ENCODE measurements at regions not wholly inside any gene's neighbourhood (a gene's known extent, or its start where the extent isn't known, plus 50 kb on each side); places are given as distances from the start of the nearest gene placed in this dataset.

GRCh38 chr16:51355875-51356274, 204.8 kb upstream of the SALL1 start:
- H3K9me3 ChIP-seq (ENCODE audit: control insufficient read depth in 1 of 2, low read length in 2 of 2), result no peaks in the 10 kb centered on the region
- no peak overlapping the region for H3K4me3 ChIP-seq (ENCODE audit: low read depth in 1 of 2, low read length in 2 of 2)

GRCh38 chr16:51355195-51355594, 204.1 kb upstream of the SALL1 start:
- H3K27ac ChIP-seq (ENCODE audit: low read length), result no peak overlapping the region
- H3K4me1 ChIP-seq (ENCODE audit: control insufficient read depth in 1 of 2, insufficient read depth in 2 of 2, low read length in 2 of 2), result peaks cover 0 to 5% of the 10 kb centered on the region in 2 donors
- no peaks in the 10 kb centered on the region for H3K9me3 ChIP-seq (ENCODE audit: control insufficient read depth in 1 of 2, low read length in 2 of 2)
- no peak overlapping the region for H3K4me3 ChIP-seq (ENCODE audit: low read depth in 1 of 2, low read length in 2 of 2)
- no peaks in the 10 kb centered on the region for H3K36me3 ChIP-seq (ENCODE audit: control insufficient read depth in 1 of 2, insufficient read depth in 2 of 2, low read length in 2 of 2)
- no peaks in the 10 kb centered on the region for H3K27me3 ChIP-seq (ENCODE audit: low read depth, low read length)

More at GRCh38 chr16:51355875-51356274, 204.8 kb upstream of the SALL1 start:
- H3K27ac ChIP-seq (ENCODE audit: low read length), result no peak overlapping the region
- H3K36me3 ChIP-seq (ENCODE audit: control insufficient read depth in 1 of 2, insufficient read depth in 2 of 2, low read length in 2 of 2), result no peaks in the 10 kb centered on the region
- H3K27me3 ChIP-seq (ENCODE audit: low read depth, low read length), result no peaks in the 10 kb centered on the region
- peaks cover 0 to 5% of the 10 kb centered on the region in 2 donors for H3K4me1 ChIP-seq (ENCODE audit: control insufficient read depth in 1 of 2, insufficient read depth in 2 of 2, low read length in 2 of 2)

DNA sequence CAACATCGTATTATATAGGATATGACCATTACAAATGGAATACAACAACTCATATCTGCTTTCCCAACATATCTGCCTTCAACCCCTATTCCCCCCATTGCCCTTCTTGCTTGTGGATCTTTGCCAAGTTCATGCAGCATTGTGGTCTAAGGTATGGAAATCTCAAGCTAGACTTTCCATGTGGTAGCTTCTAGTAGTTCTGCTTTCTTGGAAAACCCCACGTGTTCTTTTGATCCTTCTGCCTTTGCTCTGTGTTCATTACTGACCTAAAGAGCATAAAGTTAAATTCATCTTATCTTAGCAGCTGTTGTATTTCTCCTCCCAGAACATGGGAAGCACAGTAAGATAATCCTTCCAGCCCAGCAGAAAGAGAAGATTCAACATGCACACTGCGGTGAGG, 202.0 kb upstream of the SALL1 start:
- no peak overlapping the region for H3K27ac ChIP-seq (ENCODE audit: low read length)
- no peaks in the 10 kb centered on the region for H3K4me1 ChIP-seq (ENCODE audit: control insufficient read depth in 1 of 2, insufficient read depth in 2 of 2, low read length in 2 of 2)
- no peak overlapping the region for H3K4me3 ChIP-seq (ENCODE audit: low read depth in 1 of 2, low read length in 2 of 2)
- no peaks in the 10 kb centered on the region for H3K36me3 ChIP-seq (ENCODE audit: control insufficient read depth in 1 of 2, insufficient read depth in 2 of 2, low read length in 2 of 2)
- H3K9me3 ChIP-seq (ENCODE audit: control insufficient read depth in 1 of 2, low read length in 2 of 2), result no peaks in the 10 kb centered on the region
- no peaks in the 10 kb centered on the region for H3K27me3 ChIP-seq (ENCODE audit: low read depth, low read length)

GRCh38 chr16:51349626-51350025, 198.6 kb upstream of the SALL1 start:
- Histone ChIP-seq H3K4me1 (ENCODE audit: control insufficient read depth in 1 of 2, insufficient read depth in 2 of 2, low read length in 2 of 2) (no peaks in the 10 kb centered on the region), H3K27me3 (ENCODE audit: low read depth, low read length) (no peaks in the 10 kb centered on the region), H3K27ac (ENCODE audit: low read length) (no peak overlapping the region), H3K9me3 (ENCODE audit: control insufficient read depth in 1 of 2, low read length in 2 of 2) (no peaks in the 10 kb centered on the region), H3K4me3 (ENCODE audit: low read depth in 1 of 2, low read length in 2 of 2) (no peak overlapping the region), H3K36me3 (ENCODE audit: control insufficient read depth in 1 of 2, insufficient read depth in 2 of 2, low read length in 2 of 2) (no peaks in the 10 kb centered on the region)

GRCh38 chr16:51343411-51343810, 192.3 kb upstream of the SALL1 start:
- Histone ChIP-seq H3K4me3 (ENCODE audit: low read depth in 1 of 2, low read length in 2 of 2) (no peak overlapping the region), H3K9me3 (ENCODE audit: control insufficient read depth in 1 of 2, low read length in 2 of 2) (no peaks in the 10 kb centered on the region), H3K4me1 (ENCODE audit: control insufficient read depth in 1 of 2, insufficient read depth in 2 of 2, low read length in 2 of 2) (no peaks in the 10 kb centered on the region), H3K36me3 (ENCODE audit: control insufficient read depth in 1 of 2, insufficient read depth in 2 of 2, low read length in 2 of 2) (no peaks in the 10 kb centered on the region), H3K27ac (ENCODE audit: low read length) (no peak overlapping the region), H3K27me3 (ENCODE audit: low read depth, low read length) (no peaks in the 10 kb centered on the region)

- H3K4me1 ChIP-seq (ENCODE audit: control insufficient read depth in 1 of 2, insufficient read depth in 2 of 2, low read length in 2 of 2), result no peaks in the 10 kb centered on the region
- no peak overlapping the region for H3K27ac ChIP-seq (ENCODE audit: low read length)
These were observed 190.1 kb upstream of the SALL1 start for GRCh38 chr16:51341204-51341603.

DNA sequence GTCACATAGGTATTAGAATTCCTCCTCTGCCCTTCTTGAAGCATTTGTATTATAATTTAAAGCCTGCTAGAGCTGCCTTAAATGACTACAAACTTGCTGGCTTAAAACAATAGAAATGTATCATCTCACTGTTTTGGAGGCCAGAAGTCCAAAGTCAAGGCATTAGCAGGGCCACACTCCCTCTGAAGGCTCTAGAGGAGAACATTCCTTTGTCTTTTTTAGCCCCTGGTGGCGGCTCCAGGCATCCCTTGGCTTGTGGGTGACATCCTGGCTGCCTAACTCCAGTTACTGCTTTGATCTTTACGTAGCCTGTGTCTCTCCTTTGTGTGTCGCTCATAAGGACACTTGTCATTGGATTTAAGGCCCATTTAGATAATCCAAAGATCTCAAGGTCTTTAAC, 186.6 kb upstream of the SALL1 start:
- H3K27ac ChIP-seq (ENCODE audit: low read length), result no peak overlapping the region
- H3K4me1 ChIP-seq (ENCODE audit: control insufficient read depth in 1 of 2, insufficient read depth in 2 of 2, low read length in 2 of 2), result no peaks in the 10 kb centered on the region
- H3K9me3 ChIP-seq (ENCODE audit: control insufficient read depth in 1 of 2, low read length in 2 of 2), result no peaks in the 10 kb centered on the region
- no peaks in the 10 kb centered on the region for H3K36me3 ChIP-seq (ENCODE audit: control insufficient read depth in 1 of 2, insufficient read depth in 2 of 2, low read length in 2 of 2)
- H3K4me3 ChIP-seq (ENCODE audit: low read depth in 1 of 2, low read length in 2 of 2), result no peak overlapping the region
- no peaks in the 10 kb centered on the region for H3K27me3 ChIP-seq (ENCODE audit: low read depth, low read length)

More at GRCh38 chr16:51341204-51341603, 190.1 kb upstream of the SALL1 start:
- no peak overlapping the region for H3K4me3 ChIP-seq (ENCODE audit: low read depth in 1 of 2, low read length in 2 of 2)
- no peaks in the 10 kb centered on the region for H3K36me3 ChIP-seq (ENCODE audit: control insufficient read depth in 1 of 2, insufficient read depth in 2 of 2, low read length in 2 of 2)
- no peaks in the 10 kb centered on the region for H3K9me3 ChIP-seq (ENCODE audit: control insufficient read depth in 1 of 2, low read length in 2 of 2)
- H3K27me3 ChIP-seq (ENCODE audit: low read depth, low read length), result no peaks in the 10 kb centered on the region

DNA sequence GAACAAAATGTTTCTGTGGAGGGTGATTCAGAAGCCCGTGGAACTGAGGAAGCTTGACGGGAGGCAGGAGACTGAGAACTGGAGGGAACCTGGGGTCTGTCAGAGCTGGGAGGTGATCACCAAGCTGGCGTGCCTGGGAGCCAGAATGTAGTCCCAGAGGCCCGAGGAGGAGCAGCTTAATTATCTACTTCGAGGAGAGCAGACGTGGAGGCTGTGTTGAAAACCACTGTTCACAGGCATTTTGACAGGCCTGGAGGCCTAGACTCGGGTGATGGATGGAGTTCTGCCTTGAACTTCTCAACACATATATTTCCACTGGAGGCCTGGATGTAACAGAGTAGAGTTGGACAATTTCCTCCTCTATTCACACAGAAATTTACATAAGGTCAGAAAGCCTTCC, 177.7 kb upstream of the SALL1 start:
- Histone ChIP-seq H3K4me1 (ENCODE audit: control insufficient read depth in 1 of 2, insufficient read depth in 2 of 2, low read length in 2 of 2) (no peaks in the 10 kb centered on the region), H3K27ac (ENCODE audit: low read length) (no peak overlapping the region), H3K9me3 (ENCODE audit: control insufficient read depth in 1 of 2, low read length in 2 of 2) (no peaks in the 10 kb centered on the region), H3K27me3 (ENCODE audit: low read depth, low read length) (no peaks in the 10 kb centered on the region), H3K4me3 (ENCODE audit: low read depth in 1 of 2, low read length in 2 of 2) (no peak overlapping the region), H3K36me3 (ENCODE audit: control insufficient read depth in 1 of 2, insufficient read depth in 2 of 2, low read length in 2 of 2) (no peaks in the 10 kb centered on the region)

DNA sequence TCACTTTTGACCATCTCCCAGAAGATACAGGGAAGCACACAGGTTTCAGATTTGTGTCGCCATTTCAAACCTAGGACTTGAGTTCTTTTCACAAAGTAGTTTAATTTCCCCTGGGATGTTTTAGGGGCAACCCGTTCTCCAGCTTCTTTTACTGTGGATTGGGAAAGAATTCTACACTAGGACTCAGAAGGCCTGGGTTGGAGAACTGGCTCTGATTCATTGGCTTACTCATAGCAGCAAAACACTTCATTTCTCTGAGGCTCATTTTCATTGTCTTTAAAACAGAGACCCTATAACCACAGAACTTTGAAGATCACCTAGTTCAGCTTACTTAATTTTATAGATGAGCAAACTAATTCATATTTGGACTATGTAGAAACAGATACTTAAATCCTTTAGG, 175.9 kb upstream of the SALL1 start:
- H3K36me3 ChIP-seq (ENCODE audit: control insufficient read depth in 1 of 2, insufficient read depth in 2 of 2, low read length in 2 of 2), result no peaks in the 10 kb centered on the region
- H3K4me3 ChIP-seq (ENCODE audit: low read depth in 1 of 2, low read length in 2 of 2), result no peak overlapping the region
- no peaks in the 10 kb centered on the region for H3K9me3 ChIP-seq (ENCODE audit: control insufficient read depth in 1 of 2, low read length in 2 of 2)
- H3K4me1 ChIP-seq (ENCODE audit: control insufficient read depth in 1 of 2, insufficient read depth in 2 of 2, low read length in 2 of 2), result no peaks in the 10 kb centered on the region
- no peak overlapping the region for H3K27ac ChIP-seq (ENCODE audit: low read length)
- H3K27me3 ChIP-seq (ENCODE audit: low read depth, low read length), result no peaks in the 10 kb centered on the region

DNA sequence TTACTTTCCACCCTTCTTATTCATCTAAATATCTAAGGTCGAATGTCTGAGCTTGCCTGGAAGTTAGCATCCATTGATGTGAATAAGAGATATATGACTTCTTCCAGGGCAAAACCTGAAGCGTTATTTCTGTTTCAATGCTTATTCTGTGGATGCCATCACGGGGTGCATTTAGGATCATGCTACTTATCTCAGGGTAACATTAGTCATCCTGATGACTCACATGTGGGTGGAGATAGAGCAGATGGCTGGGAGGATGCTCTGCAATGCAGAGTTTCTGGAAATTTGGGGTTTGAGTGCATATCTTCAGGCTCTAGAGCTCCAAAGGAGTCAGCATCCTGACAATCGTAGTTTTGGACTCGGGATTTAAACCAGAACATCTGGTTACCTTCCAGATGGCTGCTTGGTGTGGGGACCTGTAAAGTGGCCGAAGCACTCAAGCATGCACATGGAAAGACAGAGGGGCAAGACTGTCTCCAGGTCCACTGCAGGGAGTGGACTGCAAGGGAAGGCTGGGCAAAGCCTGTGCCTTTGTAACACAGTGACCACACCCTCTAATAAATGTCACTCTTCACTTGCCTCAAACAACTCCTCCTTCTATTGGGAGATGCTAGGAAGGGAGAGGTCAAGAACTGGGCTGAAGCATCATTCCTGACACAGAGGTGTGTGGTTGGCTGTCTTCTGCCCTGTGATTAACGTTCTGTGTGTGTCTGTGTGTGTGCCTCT, 175.2 kb upstream of the SALL1 start:
- Histone ChIP-seq H3K9me3 (ENCODE audit: control insufficient read depth in 1 of 2, low read length in 2 of 2) (no peaks in the 10 kb centered on the region), H3K4me3 (ENCODE audit: low read depth in 1 of 2, low read length in 2 of 2) (no peak overlapping the region), H3K4me1 (ENCODE audit: control insufficient read depth in 1 of 2, insufficient read depth in 2 of 2, low read length in 2 of 2) (no peaks in the 10 kb centered on the region), H3K27ac (ENCODE audit: low read length) (no peak overlapping the region), H3K27me3 (ENCODE audit: low read depth, low read length) (no peaks in the 10 kb centered on the region), H3K36me3 (ENCODE audit: control insufficient read depth in 1 of 2, insufficient read depth in 2 of 2, low read length in 2 of 2) (no peaks in the 10 kb centered on the region)

DNA sequence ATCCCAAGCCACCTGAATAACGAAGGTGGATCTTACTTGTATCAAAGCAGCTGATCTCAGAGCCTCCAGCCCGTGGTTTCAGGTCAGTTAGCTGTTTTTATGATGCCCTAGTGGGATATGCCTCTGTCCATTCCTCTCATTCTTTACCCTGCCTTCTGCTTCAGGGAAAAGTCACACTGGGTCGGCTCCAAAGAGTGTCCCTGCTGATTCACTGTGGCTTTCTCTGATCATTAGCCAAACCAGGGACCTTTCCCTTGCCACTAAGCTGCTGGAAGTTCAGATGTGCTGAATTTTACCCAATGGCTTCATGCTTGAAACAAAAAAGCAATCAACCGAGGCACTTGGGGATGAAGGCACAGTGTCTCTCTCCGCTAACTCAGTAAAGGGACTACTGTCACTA, 170.2 kb upstream of the SALL1 start:
- Histone ChIP-seq H3K4me3 (ENCODE audit: low read depth in 1 of 2, low read length in 2 of 2) (no peak overlapping the region), H3K4me1 (ENCODE audit: control insufficient read depth in 1 of 2, insufficient read depth in 2 of 2, low read length in 2 of 2) (no peaks in the 10 kb centered on the region), H3K9me3 (ENCODE audit: control insufficient read depth in 1 of 2, low read length in 2 of 2) (no peaks in the 10 kb centered on the region), H3K27me3 (ENCODE audit: low read depth, low read length) (no peaks in the 10 kb centered on the region), H3K36me3 (ENCODE audit: control insufficient read depth in 1 of 2, insufficient read depth in 2 of 2, low read length in 2 of 2) (no peaks in the 10 kb centered on the region), H3K27ac (ENCODE audit: low read length) (no peak overlapping the region)

GRCh38 chr16:51317575-51317974, 166.5 kb upstream of the SALL1 start:
- Histone ChIP-seq H3K36me3 (ENCODE audit: control insufficient read depth in 1 of 2, insufficient read depth in 2 of 2, low read length in 2 of 2) (no peaks in the 10 kb centered on the region), H3K9me3 (ENCODE audit: control insufficient read depth in 1 of 2, low read length in 2 of 2) (no peaks in the 10 kb centered on the region), H3K27ac (ENCODE audit: low read length) (no peak overlapping the region), H3K27me3 (ENCODE audit: low read depth, low read length) (no peaks in the 10 kb centered on the region), H3K4me3 (ENCODE audit: low read depth in 1 of 2, low read length in 2 of 2) (no peak overlapping the region), H3K4me1 (ENCODE audit: control insufficient read depth in 1 of 2, insufficient read depth in 2 of 2, low read length in 2 of 2) (no peaks in the 10 kb centered on the region)
